ENCODE measurements at regions not wholly inside any gene's neighbourhood (a gene's known extent, or its start where the extent isn't known, plus 50 kb on each side); places are given as distances from the start of the nearest gene placed in this dataset.

DNA sequence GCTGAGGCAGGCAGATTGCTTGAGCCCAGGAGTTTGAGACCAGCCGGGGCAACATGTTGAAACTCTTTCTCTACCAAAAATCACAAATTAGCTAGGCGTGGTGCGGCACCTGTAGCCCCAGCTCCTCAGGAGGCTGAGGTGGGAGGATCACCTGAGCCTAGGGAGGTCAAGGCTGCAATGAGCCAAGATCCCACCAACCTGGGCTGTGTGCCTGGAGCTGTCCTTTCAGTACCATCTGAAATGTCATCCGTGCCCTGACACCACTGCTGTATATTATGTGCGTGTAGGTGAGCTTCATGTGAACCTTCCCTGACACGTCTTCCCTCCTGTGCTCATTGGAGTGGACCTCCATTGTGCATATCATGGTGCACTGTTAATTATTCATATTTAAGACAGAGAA is 84.8 kb upstream of the HNRNPA3 start:
- no peak for DNase-seq (ENCODE audit: low read depth)

DNA sequence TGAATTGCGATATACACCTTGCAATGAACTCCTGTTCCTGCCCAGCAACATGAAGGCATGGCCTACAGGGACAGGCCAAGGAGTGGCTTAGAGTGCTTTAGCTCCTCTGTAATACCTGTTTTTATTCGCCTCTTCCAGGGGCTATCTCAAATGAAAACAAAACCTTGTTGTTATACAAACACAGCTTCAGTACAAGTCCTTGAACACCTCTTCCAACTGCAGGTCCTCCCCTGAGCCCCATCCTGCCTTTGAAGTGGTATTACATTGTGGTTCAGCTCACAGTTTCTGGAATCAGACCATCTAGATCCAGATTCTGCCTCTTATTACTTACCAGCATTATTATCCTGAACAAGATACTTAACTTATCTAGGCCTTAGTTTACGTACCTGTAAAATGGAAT is 83.0 kb upstream of the HNRNPA3 start:
- no peak for DNase-seq (ENCODE audit: low read depth)

DNA sequence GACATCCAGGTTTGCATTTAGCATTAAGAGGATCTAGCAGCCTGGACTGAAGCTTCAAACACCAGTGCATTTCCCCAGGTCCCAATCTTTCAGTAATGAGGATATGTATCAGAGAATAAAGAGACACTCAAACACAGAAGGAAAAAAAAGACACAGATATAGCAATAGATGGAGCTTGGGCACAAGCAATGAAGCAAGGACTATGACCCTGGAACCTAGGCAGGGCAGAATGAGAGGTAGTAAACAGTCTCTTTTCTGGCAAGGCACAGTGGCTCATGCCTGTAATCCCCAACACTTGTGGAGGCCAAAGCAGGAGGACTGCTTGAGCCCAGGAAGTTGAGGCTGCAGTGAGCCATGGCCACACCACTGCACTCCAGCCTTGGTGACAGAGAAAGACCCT is 80.7 kb upstream of the HNRNPA3 start:
- DNase-seq (ENCODE audit: low read depth): no peak

DNA sequence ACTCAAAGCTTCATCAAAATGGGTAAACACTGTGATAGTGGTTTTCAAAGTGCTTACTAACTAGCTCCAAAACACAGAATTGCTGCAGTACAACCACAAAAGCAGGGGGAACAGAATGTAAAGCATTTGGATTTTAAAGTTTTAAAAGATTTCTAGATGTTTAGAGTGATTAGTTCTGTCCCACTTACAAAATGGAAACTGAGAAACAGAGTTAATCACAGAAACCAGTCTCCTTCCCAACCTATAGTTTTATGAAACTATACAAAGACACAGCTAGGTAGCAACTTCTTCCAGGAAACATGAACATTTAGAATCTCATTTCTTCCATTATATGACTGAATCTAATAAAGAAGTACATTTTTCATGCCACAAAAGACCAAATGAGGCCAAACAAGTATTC is 73.8 kb upstream of the HNRNPA3 start:
- DNase-seq (ENCODE audit: low read depth): no peak

DNA sequence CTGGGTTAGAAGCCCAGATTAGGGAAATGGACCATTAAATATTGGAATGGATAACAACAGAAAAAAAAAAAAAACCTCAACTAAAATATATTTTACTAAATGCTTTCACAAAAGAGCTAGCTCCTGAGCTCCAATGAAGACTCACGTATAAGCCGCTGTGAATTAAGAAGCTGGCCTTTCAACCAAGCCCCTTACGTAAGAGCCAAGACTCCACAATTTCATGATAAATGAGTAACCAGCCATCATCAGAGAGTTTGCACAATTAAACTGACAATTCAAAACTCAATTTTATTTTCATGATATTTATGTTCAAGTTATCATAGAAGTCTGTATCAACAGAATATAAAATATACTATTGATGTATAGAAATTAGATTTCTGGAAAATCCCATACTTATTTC is 70.7 kb upstream of the HNRNPA3 start:
- no peak for DNase-seq (ENCODE audit: low read depth)

DNA sequence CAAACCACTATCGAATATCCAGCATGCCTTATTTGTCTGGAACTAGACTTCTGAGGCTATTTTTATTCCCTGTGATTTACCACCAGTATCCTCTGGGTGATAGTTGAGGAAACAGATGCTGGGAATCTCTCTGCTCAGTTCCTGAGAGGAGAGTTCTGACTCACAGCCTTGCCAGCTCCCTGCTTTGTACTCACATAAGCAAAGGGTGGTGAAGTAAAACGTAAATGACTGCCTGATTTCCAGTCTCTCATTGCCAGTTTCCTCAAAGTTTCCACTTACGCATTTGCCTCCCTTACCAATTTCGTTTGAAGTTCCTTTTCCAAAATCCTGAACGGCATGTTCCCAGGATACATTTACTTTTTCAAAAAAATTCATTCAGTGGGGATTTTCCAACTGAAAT is 69.2 kb upstream of the HNRNPA3 start:
- peak; percentile 40 for DNase-seq (ENCODE audit: low read depth)

DNA sequence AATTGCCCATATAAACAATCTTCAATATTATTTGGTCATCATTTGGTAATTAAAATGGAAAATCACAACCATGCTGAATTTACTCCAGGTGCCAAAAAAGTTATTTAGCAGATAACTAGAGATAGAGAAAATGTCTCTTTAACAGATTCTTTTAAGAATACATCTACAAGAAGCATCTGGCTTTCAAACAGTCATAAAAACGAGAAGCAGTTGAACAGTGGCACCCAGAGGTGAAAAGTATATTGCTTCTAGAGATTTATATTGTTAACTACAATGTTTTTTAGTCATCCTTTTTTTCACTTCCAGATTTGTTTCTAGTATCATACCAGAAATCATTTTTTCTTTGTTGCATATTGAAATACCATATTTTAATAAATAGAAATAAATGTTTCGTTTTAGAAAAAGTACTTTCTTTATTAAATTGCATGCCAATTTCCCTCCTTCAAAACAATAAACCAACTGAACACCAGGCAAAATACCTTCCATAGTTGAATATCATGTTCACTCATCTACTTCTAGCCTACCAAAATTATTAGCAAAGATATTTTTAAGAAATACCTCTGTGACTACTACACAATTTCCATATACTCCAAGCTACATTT is 65.4 kb upstream of the HNRNPA3 start:
- peak; percentile 24 for DNase-seq (ENCODE audit: low read depth)

DNA sequence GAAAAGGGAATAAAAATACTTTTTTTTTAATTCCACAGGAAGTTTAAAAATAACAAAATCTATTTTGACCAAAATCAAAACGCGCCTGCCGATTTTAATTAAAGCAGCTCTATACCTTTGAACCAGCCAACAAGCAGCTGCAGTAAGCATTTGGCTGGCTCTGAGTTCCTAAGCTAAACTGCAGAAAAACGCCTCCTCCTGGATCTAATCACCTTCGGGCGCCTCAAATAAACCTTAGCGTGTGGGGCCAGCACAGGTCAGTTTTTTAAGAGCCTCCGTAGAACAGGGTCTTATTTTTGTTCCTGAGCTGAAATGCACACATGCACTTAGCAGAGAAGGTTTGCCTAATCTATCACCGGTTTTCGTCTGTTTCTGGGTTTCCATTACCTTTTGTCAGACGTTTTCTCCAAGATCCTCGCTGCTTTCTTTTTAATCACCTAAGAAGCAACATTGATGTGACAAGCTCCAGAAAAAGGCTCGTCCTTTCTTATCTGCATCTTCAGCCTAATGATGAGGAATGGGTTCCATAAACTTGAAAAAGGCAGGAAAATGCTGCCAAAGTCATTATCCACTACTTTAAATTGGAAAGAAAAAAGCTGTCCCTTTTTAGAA is 64.7 kb upstream of the HNRNPA3 start:
- no peak for DNase-seq (ENCODE audit: low read depth)

DNA sequence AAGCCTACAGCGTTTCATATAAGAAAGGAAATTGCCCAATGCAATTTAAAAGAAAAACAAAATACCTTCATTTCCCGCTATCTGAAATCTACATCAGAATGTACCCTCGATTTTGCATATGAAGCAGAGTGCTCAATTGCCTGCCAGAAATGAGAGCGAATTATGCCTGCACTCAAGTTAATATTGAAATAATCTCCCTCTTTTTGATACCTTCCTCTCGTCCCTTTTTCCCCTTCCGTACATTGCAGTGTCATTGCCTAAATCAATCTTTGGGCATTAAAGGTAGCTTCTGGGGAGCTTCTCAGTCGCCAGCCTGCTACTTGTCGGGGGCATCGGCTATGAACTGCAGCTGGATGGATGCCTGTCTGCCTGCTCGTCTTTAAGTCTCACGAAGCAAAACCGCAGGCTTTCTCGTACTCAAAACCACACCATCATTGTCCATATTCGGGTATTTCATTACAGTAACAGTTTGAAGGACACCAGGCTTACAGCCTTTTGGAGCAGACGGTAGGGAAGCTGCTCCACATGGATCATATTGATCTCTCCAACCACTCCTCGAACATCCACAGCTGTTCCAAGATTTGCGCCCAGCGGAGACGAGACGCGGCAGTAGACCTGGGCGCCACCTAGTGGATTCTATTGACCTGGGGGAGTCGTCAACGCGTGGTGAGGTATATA is 64.0 kb upstream of the HNRNPA3 start:
- DNase-seq (ENCODE audit: low read depth): peak; percentile 41

DNA sequence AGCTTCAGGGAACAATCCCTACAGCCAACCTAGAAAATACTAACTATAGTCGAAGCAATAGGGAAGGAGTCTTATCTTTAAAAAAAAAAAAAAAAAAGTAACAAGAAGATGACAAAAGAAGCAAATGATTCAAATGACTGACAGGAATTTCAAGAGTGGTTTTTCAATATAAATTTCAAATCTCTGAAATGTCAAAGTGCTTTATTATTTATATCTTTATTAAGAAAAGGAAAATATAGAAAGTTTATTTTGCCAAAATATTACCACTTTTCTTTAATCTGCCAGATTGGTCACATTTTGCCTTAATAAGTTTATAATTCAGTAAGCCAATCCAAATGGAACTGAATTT is 63.5 kb upstream of the HNRNPA3 start:
- no peak for DNase-seq (ENCODE audit: low read depth)

DNA sequence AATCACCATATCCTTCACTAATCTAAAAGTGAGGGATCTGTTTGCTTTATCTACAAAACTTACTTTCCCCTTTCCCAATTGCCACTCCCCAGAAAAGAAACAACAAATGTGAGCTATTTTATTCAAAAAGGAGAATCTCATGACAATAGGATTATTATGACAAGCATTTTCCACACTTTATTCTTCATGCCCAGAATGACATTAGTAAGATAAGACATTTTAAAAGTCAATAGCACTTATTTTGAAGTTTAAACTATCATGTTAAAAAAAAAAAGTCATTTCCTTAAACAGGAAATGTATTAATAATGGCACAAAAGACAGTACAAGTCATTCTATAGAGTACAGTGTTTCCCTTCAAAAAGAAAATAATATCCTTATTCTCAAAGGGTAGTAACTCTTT is 58.8 kb upstream of the HNRNPA3 start:
- DNase-seq (ENCODE audit: low read depth): no peak

DNA sequence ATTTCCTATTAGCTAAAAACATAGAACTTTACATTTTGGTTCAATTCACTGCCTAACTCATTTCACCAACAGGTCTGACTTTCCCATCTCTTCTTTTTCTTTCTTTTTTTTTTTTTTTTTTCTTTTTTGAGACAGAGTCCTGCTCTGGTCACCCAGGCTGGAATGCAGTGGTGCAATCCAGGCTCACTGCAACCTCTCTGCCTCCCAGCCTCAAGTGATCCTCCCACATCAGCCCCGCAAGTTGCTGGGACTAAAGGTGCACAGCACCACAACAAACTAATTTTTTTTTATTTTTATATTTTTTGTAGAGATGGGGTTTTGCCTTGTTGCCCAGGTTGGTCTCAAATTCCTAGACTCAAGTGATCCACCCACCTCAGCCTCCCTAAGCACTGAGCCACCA is 57.8 kb upstream of the HNRNPA3 start:
- DNase-seq (ENCODE audit: low read depth): no peak

DNA sequence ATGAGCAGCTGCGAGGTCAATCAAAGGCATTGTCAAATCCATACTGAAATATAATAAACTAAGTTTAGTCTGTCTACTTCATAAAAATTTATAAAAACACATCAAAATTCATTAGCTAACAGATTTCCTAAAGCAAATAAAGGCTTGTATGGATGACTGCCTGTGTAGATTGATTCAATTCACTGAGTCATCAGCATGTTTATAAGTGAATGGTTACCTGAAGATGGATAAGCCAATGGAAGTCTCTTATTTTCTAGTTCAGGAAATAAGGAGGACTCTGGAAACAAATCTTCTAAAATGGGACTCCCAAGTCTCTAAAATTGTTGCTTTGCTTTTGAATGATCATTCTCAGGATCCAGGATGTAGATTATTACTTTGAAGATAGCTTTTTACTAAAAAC is 57.0 kb upstream of the HNRNPA3 start:
- DNase-seq (ENCODE audit: low read depth): no peak

DNA sequence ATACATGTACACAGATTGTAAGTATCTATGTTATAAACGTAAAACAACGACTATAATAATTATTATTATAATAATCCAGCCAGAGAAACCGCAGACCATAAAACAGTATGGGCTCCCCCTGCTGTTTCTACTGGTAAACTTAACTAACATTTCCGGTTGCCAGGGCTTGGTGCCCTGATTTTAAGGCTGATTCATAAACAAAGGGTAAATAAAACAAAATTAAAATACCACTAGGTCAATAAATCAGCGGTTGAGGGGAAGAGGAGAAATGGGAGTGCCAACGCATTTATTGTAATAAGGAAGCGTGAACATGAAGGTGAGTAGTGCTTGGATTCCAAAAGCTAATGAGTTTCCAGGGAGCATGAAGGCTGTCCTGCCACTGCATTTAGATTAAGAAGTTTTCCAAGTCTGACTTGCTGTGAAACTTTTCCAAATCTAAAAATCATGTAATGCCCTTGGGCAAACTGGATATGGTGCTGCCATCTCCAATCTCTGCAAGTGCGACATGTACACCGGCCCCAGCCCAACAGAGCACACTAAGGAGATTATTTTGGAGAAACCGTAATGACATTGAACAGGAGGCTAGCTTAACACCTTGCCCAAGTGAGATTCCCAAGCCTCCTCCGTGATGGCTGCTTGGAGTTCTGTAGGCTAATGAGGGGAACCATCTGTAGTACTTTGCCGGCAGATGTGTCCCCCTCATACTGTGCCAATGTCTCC is 50.7 kb upstream of the HNRNPA3 start:
- DNase-seq (ENCODE audit: low read depth): no peak
